WERI-Rb-1 (cell line): ENCODE measurements at regions not wholly inside any gene's neighbourhood (a gene's known extent, or its start where the extent isn't known, plus 50 kb on each side); places are given as distances from the start of the nearest gene placed in this dataset.

ENCODE experiments used
- DNase-seq: peaks from one replicate; pipeline ENCODE4 v3.0.0-alpha.2; 2020
- H3K27ac ChIP-seq: fragments of 250-450 bp; sonication (Bioruptor Pico); 2 replicates; pipeline ENCODE4 v1.5.1; 2020; ENCODE audit warnings: mild to moderate bottlenecking, moderate library complexity
- H3K27me3 ChIP-seq: fragments of 250-450 bp; sonication (Bioruptor Pico); 2 replicates; pipeline ENCODE4 v1.5.1; 2021; ENCODE audit warnings: mild to moderate bottlenecking, low read depth, moderate library complexity; ENCODE audit not compliant: insufficient read depth, severe bottlenecking
- H3K36me3 ChIP-seq: fragments of 250-450 bp; sonication (Bioruptor Pico); 2 replicates; pipeline ENCODE4 v1.5.1; 2020; ENCODE audit warnings: mild to moderate bottlenecking, moderate library complexity
- H3K4me3 ChIP-seq: 2 replicates; pipeline ENCODE4 v1.5.1; 2011; ENCODE audit warnings: low read depth, mild to moderate bottlenecking, control low read depth, low read length
- H3K9me3 ChIP-seq: fragments of 250-450 bp; sonication (Bioruptor Pico); 2 replicates; pipeline ENCODE4 v1.5.1; 2021; ENCODE audit warnings: mild to moderate bottlenecking, moderate library complexity; ENCODE audit not compliant: severe bottlenecking
- TF ChIP-seq, protein P1 (sequence below): IDR thresholded peaks from 2 replicates; pipeline ENCODE4 v1.5.1; 2011; ENCODE audit warnings: low read depth, mild to moderate bottlenecking, control low read depth, inconsistent platforms, low read length

DNA sequence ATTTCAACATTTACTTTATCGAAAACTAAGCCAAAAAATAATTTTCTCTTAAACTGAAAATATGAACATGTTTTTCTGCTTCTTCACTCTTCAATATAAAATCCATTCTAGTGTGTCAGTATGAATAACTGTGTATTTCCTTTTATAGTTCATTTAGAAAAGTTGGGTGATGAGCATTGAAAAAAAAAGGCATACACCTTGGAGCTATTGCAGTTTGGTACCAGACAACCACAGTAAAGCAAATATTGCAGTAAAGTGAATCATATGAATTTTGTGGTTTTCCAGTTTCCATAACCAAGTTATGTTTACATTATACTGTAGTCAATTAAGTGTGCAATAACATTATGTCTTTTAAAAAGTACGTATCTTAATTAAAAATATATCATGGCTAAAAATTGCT is 195.0 kb upstream of the FOXG1 start:
- DNase-seq, result no peak
- TF ChIP-seq, protein P1, sequence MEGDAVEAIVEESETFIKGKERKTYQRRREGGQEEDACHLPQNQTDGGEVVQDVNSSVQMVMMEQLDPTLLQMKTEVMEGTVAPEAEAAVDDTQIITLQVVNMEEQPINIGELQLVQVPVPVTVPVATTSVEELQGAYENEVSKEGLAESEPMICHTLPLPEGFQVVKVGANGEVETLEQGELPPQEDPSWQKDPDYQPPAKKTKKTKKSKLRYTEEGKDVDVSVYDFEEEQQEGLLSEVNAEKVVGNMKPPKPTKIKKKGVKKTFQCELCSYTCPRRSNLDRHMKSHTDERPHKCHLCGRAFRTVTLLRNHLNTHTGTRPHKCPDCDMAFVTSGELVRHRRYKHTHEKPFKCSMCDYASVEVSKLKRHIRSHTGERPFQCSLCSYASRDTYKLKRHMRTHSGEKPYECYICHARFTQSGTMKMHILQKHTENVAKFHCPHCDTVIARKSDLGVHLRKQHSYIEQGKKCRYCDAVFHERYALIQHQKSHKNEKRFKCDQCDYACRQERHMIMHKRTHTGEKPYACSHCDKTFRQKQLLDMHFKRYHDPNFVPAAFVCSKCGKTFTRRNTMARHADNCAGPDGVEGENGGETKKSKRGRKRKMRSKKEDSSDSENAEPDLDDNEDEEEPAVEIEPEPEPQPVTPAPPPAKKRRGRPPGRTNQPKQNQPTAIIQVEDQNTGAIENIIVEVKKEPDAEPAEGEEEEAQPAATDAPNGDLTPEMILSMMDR, result no peak
- Histone ChIP-seq H3K27me3 (no peaks in the 10 kb centered on the region), H3K9me3 (no peaks in the 10 kb centered on the region), H3K27ac (no peak overlapping the region), H3K36me3 (no peaks in the 10 kb centered on the region), H3K4me3 (no peak overlapping the region)

DNA sequence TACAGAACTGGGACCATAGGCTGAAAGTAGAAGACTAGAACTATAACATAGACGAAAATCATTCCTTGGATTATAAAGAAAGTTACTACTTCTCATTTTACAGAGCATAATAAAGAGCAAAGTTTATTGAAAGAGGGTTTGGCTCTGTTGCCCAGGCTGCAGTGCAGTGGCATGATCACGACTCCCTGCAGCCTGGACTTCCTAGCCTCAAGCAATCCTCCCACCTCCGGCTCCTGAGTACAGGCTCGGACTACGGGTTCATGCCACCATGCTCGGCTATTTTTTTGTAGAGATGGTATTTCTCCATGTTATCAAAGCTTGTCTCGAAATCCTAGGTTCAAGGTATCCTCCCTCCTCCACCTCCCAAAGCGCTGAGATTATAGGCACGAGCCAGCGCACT is 190.1 kb upstream of the FOXG1 start:
- Histone ChIP-seq H3K27ac (no peak overlapping the region), H3K4me3 (no peak overlapping the region), H3K27me3 (no peaks in the 10 kb centered on the region), H3K9me3 (no peaks in the 10 kb centered on the region), H3K36me3 (no peaks in the 10 kb centered on the region)
- no peak for DNase-seq
- TF ChIP-seq, protein P1, result no peak

DNA sequence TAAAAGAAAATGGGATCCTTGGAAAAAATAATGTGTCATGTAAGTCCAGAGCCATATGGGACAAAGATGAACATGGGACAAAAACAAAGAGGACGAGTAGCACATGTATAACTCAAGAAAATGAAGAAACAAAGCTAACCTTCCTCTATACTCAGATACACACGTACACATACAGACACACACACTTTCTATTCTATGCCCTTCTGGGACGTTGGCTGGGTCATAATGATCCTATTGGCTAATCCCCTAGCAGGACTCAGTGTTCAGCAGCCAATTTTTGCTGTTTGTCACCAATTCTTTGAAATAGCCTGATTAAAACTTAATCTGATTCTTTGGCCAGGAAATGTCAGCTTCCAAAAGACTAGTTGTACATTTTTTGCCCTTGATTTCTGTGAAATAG is 189.4 kb upstream of the FOXG1 start:
- TF ChIP-seq, protein P1, result no peak
- no peak for DNase-seq
- H3K9me3 ChIP-seq, result no peaks in the 10 kb centered on the region
- H3K27me3 ChIP-seq, result no peaks in the 10 kb centered on the region
- no peaks in the 10 kb centered on the region for H3K36me3 ChIP-seq
- no peak overlapping the region for H3K4me3 ChIP-seq
- no peak overlapping the region for H3K27ac ChIP-seq

DNA sequence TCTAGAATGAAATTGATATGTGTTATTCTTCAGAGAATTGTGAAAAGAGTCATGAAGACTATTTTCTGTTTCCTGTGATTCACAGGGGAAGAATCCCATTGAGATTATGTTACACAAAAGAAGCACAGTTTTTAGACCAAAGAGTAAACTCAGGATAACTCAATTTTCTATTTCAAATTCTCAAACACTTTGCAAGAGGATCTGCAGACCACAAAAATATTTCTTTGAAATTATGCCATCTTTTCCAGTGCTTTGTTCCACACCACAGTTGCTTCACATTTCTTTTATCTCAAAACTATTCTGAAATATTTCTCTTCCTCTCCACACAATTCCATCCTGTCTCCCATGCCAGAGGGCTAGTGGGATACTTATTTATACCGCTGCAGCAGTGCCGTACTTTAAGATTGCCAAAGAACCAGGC is 188.9 kb upstream of the FOXG1 start:
- Histone ChIP-seq H3K27me3 (no peaks in the 10 kb centered on the region), H3K27ac (no peak overlapping the region), H3K36me3 (no peaks in the 10 kb centered on the region), H3K4me3 (no peak overlapping the region), H3K9me3 (no peaks in the 10 kb centered on the region)
- TF ChIP-seq, protein P1, result no peak
- no peak for DNase-seq

DNA sequence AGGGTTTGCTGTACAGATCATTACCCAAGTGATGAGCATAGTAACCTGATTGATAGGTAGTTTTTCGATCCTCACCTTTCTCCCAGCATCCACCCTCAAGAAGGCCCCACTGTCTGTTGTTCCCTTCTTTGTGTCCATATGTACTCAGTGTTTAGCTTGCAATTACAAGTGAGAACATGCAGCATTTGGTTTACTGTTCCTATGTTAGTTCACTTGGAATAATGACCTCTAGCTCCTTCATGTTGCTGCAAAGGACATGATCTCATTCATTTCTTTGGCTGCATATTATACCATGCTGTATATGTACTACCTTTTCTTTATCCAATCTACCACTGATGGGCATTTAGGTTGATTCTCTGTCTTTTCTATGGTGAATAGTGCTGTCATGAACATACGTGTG is 181.6 kb upstream of the FOXG1 start:
- DNase-seq, result no peak
- no peaks in the 10 kb centered on the region for H3K36me3 ChIP-seq
- no peak overlapping the region for H3K4me3 ChIP-seq
- TF ChIP-seq, protein P1, result no peak
- H3K9me3 ChIP-seq, result no peaks in the 10 kb centered on the region
- H3K27me3 ChIP-seq, result no peaks in the 10 kb centered on the region
- H3K27ac ChIP-seq, result no peak overlapping the region

DNA sequence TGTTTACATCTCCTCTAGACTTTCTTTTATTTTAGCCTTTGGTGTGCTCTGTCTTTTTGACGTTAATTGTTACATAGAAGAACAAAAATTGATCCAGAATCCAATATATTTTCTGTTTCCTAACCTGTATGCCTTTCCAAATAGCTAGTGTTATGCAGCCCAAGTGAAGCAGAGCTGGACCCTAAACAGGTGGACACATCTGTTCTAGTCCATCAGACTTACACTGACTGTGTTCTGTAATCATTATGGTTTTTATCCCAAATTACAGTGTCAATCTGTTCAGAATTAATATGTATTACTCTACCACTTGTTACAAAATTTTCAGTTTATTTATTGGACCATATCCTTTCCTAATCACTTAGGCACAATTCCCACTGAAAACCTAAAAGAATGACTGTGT is 176.8 kb upstream of the FOXG1 start:
- no peaks in the 10 kb centered on the region for H3K36me3 ChIP-seq
- H3K27me3 ChIP-seq, result no peaks in the 10 kb centered on the region
- TF ChIP-seq, protein P1, result no peak
- H3K27ac ChIP-seq, result no peak overlapping the region
- no peak for DNase-seq
- H3K9me3 ChIP-seq, result no peaks in the 10 kb centered on the region
- no peak overlapping the region for H3K4me3 ChIP-seq
